Coronary artery (tissue), 2 donors: ENCODE measurements at regions not wholly inside any gene's neighbourhood (a gene's known extent, or its start where the extent isn't known, plus 50 kb on each side); places are given as distances from the start of the nearest gene placed in this dataset.

Source experiments
- DNase-seq: peaks from one replicate; pipeline ENCODE4 v3.0.0-alpha.2; 2017; ENCODE audit warnings: low spot score
- H3K27ac ChIP-seq, 2 donors: fragments of 200-600 bp; sonication (generic); one replicate each; pipeline ENCODE4 v1.5.1; 2016 to 2019
- H3K4me3 ChIP-seq: fragments of 200-600 bp; sonication (generic); 2 replicates; pipeline ENCODE4 v1.5.1; 2016; ENCODE audit warnings: mild to moderate bottlenecking, moderate library complexity
- CTCF ChIP-seq: fragments of 200-600 bp; sonication (generic); IDR thresholded peaks from one replicate; pipeline ENCODE4 v1.5.1; 2019; ENCODE audit warnings: antibody characterized with exemption

GRCh38 chr3:148002705-148003205, 593.6 kb downstream of the ZIC1 start:
- no peak for TF ChIP-seq CTCF
- Histone ChIP-seq H3K4me3 (no peak overlapping the region), H3K27ac (no peak overlapping the region)
- no peak for DNase-seq

- no peak overlapping the region for H3K4me3 ChIP-seq
- H3K27ac ChIP-seq: no peak overlapping the region
- TF ChIP-seq CTCF: no peak
- no peak for DNase-seq
Observed at GRCh38 chr3:148004331-148004730, 595.2 kb downstream of the ZIC1 start.

DNA sequence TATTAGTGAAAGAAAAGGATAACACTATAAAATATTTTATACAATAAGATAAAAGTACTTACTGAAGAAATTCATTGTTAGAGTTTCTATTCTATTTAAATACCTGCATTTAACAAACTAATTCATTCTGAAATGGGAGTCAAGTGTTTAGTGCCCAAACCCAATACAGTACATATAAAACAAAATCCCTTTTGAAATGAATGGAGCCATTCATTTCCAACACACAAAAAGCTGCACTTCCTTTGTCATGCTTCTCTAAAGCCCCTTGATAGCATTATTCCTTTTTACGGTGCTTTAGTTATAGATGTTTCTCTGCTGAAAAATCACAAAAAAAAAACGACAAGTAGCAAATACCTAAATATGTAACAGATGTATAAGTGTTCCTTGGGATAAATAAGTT, 596.3 kb downstream of the ZIC1 start:
- H3K4me3 ChIP-seq: no peak overlapping the region
- DNase-seq: no peak
- H3K27ac ChIP-seq: no peak overlapping the region
- no peak for TF ChIP-seq CTCF

- no peak for TF ChIP-seq CTCF
- Histone ChIP-seq H3K27ac (no peak overlapping the region), H3K4me3 (no peak overlapping the region)
- DNase-seq: no peak
Observed at GRCh38 chr3:148006508-148006907, 597.3 kb downstream of the ZIC1 start.

- no peak overlapping the region for H3K4me3 ChIP-seq
- H3K27ac ChIP-seq: no peak overlapping the region
- TF ChIP-seq CTCF: no peak
- DNase-seq: no peak
Observed at GRCh38 chr3:148008591-148008990, 599.4 kb downstream of the ZIC1 start.

- no peak for DNase-seq
- Histone ChIP-seq H3K4me3 (no peak overlapping the region), H3K27ac (no peak overlapping the region)
- TF ChIP-seq CTCF: no peak
Observed at GRCh38 chr3:148020861-148021260, 611.7 kb downstream of the ZIC1 start.

GRCh38 chr3:148021381-148021780, 612.2 kb downstream of the ZIC1 start:
- TF ChIP-seq CTCF: no peak
- Histone ChIP-seq H3K4me3 (no peak overlapping the region), H3K27ac (no peak overlapping the region)
- no peak for DNase-seq
